ENCODE measurements at regions not wholly inside any gene's neighbourhood (a gene's known extent, or its start where the extent isn't known, plus 50 kb on each side); places are given as distances from the start of the nearest gene placed in this dataset.

DNA sequence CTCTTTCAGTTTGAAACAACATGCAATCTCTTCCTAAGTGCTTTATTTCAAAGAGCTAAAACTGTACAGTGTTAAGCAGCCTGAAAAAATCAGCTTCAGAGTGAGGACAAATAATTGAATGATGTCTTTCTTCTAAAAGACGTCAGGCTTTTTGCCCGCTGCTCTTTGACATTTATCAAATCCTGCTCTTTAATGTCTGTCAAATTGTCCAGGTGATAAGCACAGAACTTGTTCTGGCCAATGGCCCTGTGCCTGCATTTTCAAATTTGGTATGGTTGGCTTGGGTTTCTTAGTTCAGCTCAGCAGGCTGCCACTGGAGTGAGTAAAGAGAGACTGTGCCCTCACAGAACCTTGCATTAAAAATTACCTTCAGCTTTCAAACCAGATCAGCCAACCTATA is 712.9 kb upstream of the LCORL start:
- Histone ChIP-seq H3K79me2 (ENCODE audit: control insufficient read depth, insufficient read depth, low read length) (no peaks in the 10 kb centered on the region), H3K9ac (replicated peaks; ENCODE audit: extremely low read depth, insufficient read depth, low read length) (no peak overlapping the region), H3K36me3 (ENCODE audit: control insufficient read depth in 2 of 2, extremely low read depth in 1 of 2, insufficient read depth in 2 of 2, low read length in 2 of 2) (no peaks in the 10 kb centered on the region), H3K4me1 (ENCODE audit: control insufficient read depth, extremely low read depth, insufficient read depth, low read length) (no peaks in the 10 kb centered on the region), H4K20me1 (replicated peaks; ENCODE audit: control insufficient read depth, extremely low read depth, insufficient read depth, low read length) (no peaks in the 10 kb centered on the region), H3K27me3 (ENCODE audit: control insufficient read depth in 2 of 2, insufficient read depth in 2 of 2, low read length in 2 of 2) (no peaks in the 10 kb centered on the region), H3K9me1 (replicated peaks; ENCODE audit: control insufficient read depth, extremely low read depth, insufficient read depth, low read length) (no peaks in the 10 kb centered on the region), H3K27ac (ENCODE audit: insufficient read depth, low read depth, low read length) (no peak overlapping the region), H2AFZ (ENCODE audit: low read depth, low read length) (no peak overlapping the region), H3K4me2 (ENCODE audit: insufficient read depth, low read length) (no peak overlapping the region), H3K9me3 (replicated peaks; ENCODE audit: control insufficient read depth, insufficient read depth, low read length) (no peaks in the 10 kb centered on the region), H3K4me3 (replicated peaks in 1 of 3; ENCODE audit: insufficient read depth in 1 of 3, low read depth in 1 of 3, low read length in 3 of 3) (no peak overlapping the region)
- DNase-seq (ENCODE audit: low read depth, low spot score), result no peak
- dilution Hi-C loops (cut with MboI; ENCODE audit: extremely low pct_ligation_motif_present, low sequenced_read_pairs) (no loop called here), intact Hi-C loops (cut with micrococcal nuclease) (no loop called here)
- no peak for FAIRE-seq
- CTCF ChIA-PET, result no interaction called here
- POLR2A ChIA-PET, result no interaction called here
- BruUV-seq (replicated peaks), result no TSS peak
- TF ChIP-seq, protein P1, sequence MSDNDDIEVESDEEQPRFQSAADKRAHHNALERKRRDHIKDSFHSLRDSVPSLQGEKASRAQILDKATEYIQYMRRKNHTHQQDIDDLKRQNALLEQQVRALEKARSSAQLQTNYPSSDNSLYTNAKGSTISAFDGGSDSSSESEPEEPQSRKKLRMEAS (IDR thresholded peaks at IDR 0.05; ENCODE audit: insufficient read depth, insufficient read length), result no peak
- no peak for TF ChIP-seq GATA2 (IDR thresholded peaks at IDR 0.05; ENCODE audit: insufficient read depth, insufficient read length, low read depth, low read length)
- TF ChIP-seq EZH2 (IDR thresholded peaks at IDR 0.05; ENCODE audit: borderline replicate concordance, low read depth, low read length, severe bottlenecking), result no peak
- TF ChIP-seq MYC (IDR thresholded peaks at IDR 0.05; ENCODE audit: low read depth, low read length), result no peak
- TF ChIP-seq FOS (IDR thresholded peaks at IDR 0.05; ENCODE audit: borderline replicate concordance, insufficient read depth, low read length), result no peak
- TF ChIP-seq POLR2AphosphoS5 (IDR thresholded peaks at IDR 0.05; ENCODE audit: insufficient read depth, low read depth, low read length), result no peak
- TF ChIP-seq JUN (IDR thresholded peaks at IDR 0.05; ENCODE audit: borderline replicate concordance, insufficient read depth, insufficient read length, low read depth), result no peak
- TF ChIP-seq POLR2A (IDR thresholded peaks at IDR 0.05; ENCODE audit: low read depth, low read length), result no peak
- TF ChIP-seq, protein P2, sequence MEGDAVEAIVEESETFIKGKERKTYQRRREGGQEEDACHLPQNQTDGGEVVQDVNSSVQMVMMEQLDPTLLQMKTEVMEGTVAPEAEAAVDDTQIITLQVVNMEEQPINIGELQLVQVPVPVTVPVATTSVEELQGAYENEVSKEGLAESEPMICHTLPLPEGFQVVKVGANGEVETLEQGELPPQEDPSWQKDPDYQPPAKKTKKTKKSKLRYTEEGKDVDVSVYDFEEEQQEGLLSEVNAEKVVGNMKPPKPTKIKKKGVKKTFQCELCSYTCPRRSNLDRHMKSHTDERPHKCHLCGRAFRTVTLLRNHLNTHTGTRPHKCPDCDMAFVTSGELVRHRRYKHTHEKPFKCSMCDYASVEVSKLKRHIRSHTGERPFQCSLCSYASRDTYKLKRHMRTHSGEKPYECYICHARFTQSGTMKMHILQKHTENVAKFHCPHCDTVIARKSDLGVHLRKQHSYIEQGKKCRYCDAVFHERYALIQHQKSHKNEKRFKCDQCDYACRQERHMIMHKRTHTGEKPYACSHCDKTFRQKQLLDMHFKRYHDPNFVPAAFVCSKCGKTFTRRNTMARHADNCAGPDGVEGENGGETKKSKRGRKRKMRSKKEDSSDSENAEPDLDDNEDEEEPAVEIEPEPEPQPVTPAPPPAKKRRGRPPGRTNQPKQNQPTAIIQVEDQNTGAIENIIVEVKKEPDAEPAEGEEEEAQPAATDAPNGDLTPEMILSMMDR (IDR thresholded peaks at IDR 0.05; ENCODE audit: extremely low read depth in 1 of 2, insufficient read depth in 1 of 2, low read depth in 1 of 2, low read length in 2 of 2), result no peak

All from endothelial cell of umbilical vein (primary cell).